Astrocyte (in vitro differentiated cells and primary cell): ENCODE measurements at regions not wholly inside any gene's neighbourhood (a gene's known extent, or its start where the extent isn't known, plus 50 kb on each side); places are given as distances from the start of the nearest gene placed in this dataset.

Experiments
- DNase-seq: peaks from one replicate; pipeline ENCODE4 v3.0.0-alpha.2; 2010; ENCODE audit warnings: low read depth
- FAIRE-seq: peaks from 2 replicates; lab custom pipeline; 2011; peaks lifted over from hg19 to GRCh38; lab: Jason Lieb, UNC
- H2AFZ ChIP-seq: 2 replicates; pipeline ENCODE4 v1.6.0; 2012; ENCODE audit warnings: low read depth, low read length, inconsistent platforms
- H3K27ac ChIP-seq: 2 replicates; pipeline ENCODE4 v1.5.1; 2011; ENCODE audit warnings: low read depth, low read length, inconsistent platforms
- H3K27me3 ChIP-seq: 2 replicates; pipeline ENCODE4 v1.6.0; 2011; ENCODE audit warnings: low read length, inconsistent platforms; ENCODE audit not compliant: insufficient read depth
- H3K36me3 ChIP-seq: 2 replicates; pipeline ENCODE4 v1.5.1; 2011; ENCODE audit warnings: low read length, inconsistent platforms; ENCODE audit not compliant: insufficient read depth
- H3K4me1 ChIP-seq: 2 replicates; pipeline ENCODE4 v1.5.1; 2011; ENCODE audit warnings: low read length, inconsistent platforms; ENCODE audit not compliant: insufficient read depth
- H3K4me2 ChIP-seq: 2 replicates; pipeline ENCODE4 v1.6.0; 2012; ENCODE audit warnings: low read length, inconsistent platforms
- H3K4me3 ChIP-seq: 2 replicates; pipeline ENCODE4 v1.5.1; 2011; ENCODE audit warnings: low read depth, mild to moderate bottlenecking, low read length, inconsistent platforms; ENCODE audit not compliant: insufficient read depth
- H3K79me2 ChIP-seq: 2 replicates; pipeline ENCODE4 v1.6.0; 2012; ENCODE audit warnings: mild to moderate bottlenecking, low read length, inconsistent platforms; ENCODE audit not compliant: insufficient read depth
- H3K9ac ChIP-seq: 2 replicates; pipeline ENCODE4 v1.6.0; 2012; ENCODE audit warnings: mild to moderate bottlenecking, low read length, inconsistent platforms
- H3K9me3 ChIP-seq: 2 replicates; pipeline ENCODE4 v1.5.1; 2012; ENCODE audit warnings: low read depth, mild to moderate bottlenecking, low read length, inconsistent platforms; ENCODE audit not compliant: insufficient read depth
- H4K20me1 ChIP-seq: 2 replicates; pipeline ENCODE4 v1.6.0; 2012; ENCODE audit warnings: low read length, inconsistent platforms; ENCODE audit not compliant: insufficient read depth
- H3K27ac Mint-ChIP-seq: one replicate; pipeline ENCODE4 v1.8.0; 2021; ENCODE audit warnings: mild to moderate bottlenecking, mixed read lengths; ENCODE audit not compliant: unreplicated experiment
- H3K27me3 Mint-ChIP-seq: one replicate; pipeline ENCODE4 v1.8.0; 2021; ENCODE audit warnings: low read depth, mixed read lengths; ENCODE audit not compliant: unreplicated experiment
- H3K36me3 Mint-ChIP-seq: one replicate; pipeline ENCODE4 v1.8.0; 2021; ENCODE audit warnings: low read depth, mixed read lengths; ENCODE audit not compliant: unreplicated experiment
- H3K4me1 Mint-ChIP-seq: one replicate; pipeline ENCODE4 v1.8.0; 2021; ENCODE audit warnings: low read depth, mixed read lengths; ENCODE audit not compliant: unreplicated experiment
- H3K4me3 Mint-ChIP-seq: one replicate; pipeline ENCODE4 v1.8.0; 2021; ENCODE audit warnings: mild to moderate bottlenecking, moderate library complexity, mixed read lengths; ENCODE audit not compliant: unreplicated experiment
- H3K9me3 Mint-ChIP-seq: one replicate; pipeline ENCODE4 v1.8.0; 2021; ENCODE audit warnings: mild to moderate bottlenecking, mixed read lengths; ENCODE audit not compliant: unreplicated experiment
- CTCF ChIP-seq: IDR thresholded peaks from 2 replicates; pipeline ENCODE4 v1.5.1; 2011; ENCODE audit warnings: low read depth, mild to moderate bottlenecking, inconsistent platforms, low read length, moderate library complexity; ENCODE audit not compliant: insufficient read depth
- EZH2 ChIP-seq: IDR thresholded peaks from 2 replicates; pipeline ENCODE4 v1.6.1; 2012; ENCODE audit warnings: mild to moderate bottlenecking, low read length, inconsistent platforms; ENCODE audit not compliant: insufficient read depth

DNA sequence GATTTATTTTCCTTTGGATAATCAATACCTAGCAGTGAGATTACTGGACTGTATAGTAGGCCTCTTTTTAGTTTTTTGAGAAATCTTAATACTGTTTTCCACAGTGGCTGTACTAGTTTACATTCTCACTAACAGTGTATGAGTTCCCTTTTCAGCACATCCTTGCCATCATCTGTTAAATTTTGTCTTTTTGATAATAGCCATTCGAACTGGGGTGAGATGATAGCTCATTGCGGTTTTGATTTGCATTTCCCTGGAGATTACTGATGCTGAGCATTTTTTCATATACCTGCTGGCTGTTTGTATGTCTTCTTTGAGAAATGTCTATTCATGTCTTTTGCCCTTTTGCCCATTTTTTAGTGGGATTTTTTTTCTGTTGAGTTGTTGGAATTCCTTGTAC lies 210.8 kb downstream of the CGGBP1 start:
- Mint-ChIP-seq H3K9me3 (no peaks in the 10 kb centered on the region), H3K27ac (no peak overlapping the region)
- no peak for FAIRE-seq

GRCh38 chr3:87837076-87837475 lies 221.7 kb downstream of the CGGBP1 start:
- Histone ChIP-seq H3K4me3 (no peak overlapping the region), H3K36me3 (no peaks in the 10 kb centered on the region), H3K9me3 (peaks cover 3% of the 10 kb centered on the region), H3K9ac (no peak overlapping the region), H3K79me2 (no peaks in the 10 kb centered on the region), H3K27ac (no peak overlapping the region), H2AFZ (no peak overlapping the region), H3K4me2 (no peak overlapping the region), H3K27me3 (no peaks in the 10 kb centered on the region), H3K4me1 (no peaks in the 10 kb centered on the region), H4K20me1 (no peaks in the 10 kb centered on the region)
- H3K27me3 Mint-ChIP-seq = no peaks in the 10 kb centered on the region
- no peak for TF ChIP-seq EZH2
- TF ChIP-seq CTCF = no peak
- no peaks in the 10 kb centered on the region for H3K9me3 Mint-ChIP-seq
- no peak for FAIRE-seq
- no peak for DNase-seq
- no peak overlapping the region for H3K4me3 Mint-ChIP-seq
- no peaks in the 10 kb centered on the region for H3K4me1 Mint-ChIP-seq
- H3K27ac Mint-ChIP-seq = no peak overlapping the region
- H3K36me3 Mint-ChIP-seq = no peaks in the 10 kb centered on the region

More for the DNA sequence above, 210.8 kb downstream of the CGGBP1 start:
- Histone ChIP-seq H3K79me2 (no peaks in the 10 kb centered on the region), H3K9me3 (no peaks in the 10 kb centered on the region), H2AFZ (no peak overlapping the region), H3K27ac (no peak overlapping the region), H3K27me3 (no peaks in the 10 kb centered on the region), H3K9ac (no peak overlapping the region), H3K4me2 (no peak overlapping the region), H3K36me3 (no peaks in the 10 kb centered on the region), H3K4me1 (no peaks in the 10 kb centered on the region), H3K4me3 (no peak overlapping the region), H4K20me1 (no peaks in the 10 kb centered on the region)
- Mint-ChIP-seq H3K4me3 (no peak overlapping the region), H3K27me3 (no peaks in the 10 kb centered on the region), H3K36me3 (no peaks in the 10 kb centered on the region), H3K4me1 (no peaks in the 10 kb centered on the region)
- no peak for DNase-seq
- no peak for TF ChIP-seq EZH2
- no peak for TF ChIP-seq CTCF

- no peak overlapping the region for H3K4me3 Mint-ChIP-seq
- Histone ChIP-seq H2AFZ (no peak overlapping the region), H3K27me3 (no peaks in the 10 kb centered on the region), H3K4me2 (no peak overlapping the region), H3K79me2 (no peaks in the 10 kb centered on the region), H3K9me3 (peaks cover 3% of the 10 kb centered on the region), H3K4me1 (no peaks in the 10 kb centered on the region), H3K27ac (no peak overlapping the region), H3K9ac (no peak overlapping the region), H4K20me1 (no peaks in the 10 kb centered on the region), H3K4me3 (no peak overlapping the region), H3K36me3 (no peaks in the 10 kb centered on the region)
- no peaks in the 10 kb centered on the region for H3K9me3 Mint-ChIP-seq
- H3K4me1 Mint-ChIP-seq = no peaks in the 10 kb centered on the region
- H3K36me3 Mint-ChIP-seq = no peaks in the 10 kb centered on the region
- TF ChIP-seq EZH2 (no peak), CTCF (no peak)
- FAIRE-seq (no peak), DNase-seq (no peak)
- no peaks in the 10 kb centered on the region for H3K27me3 Mint-ChIP-seq
- H3K27ac Mint-ChIP-seq = no peak overlapping the region
Observed at GRCh38 chr3:87836026-87836425, 222.8 kb downstream of the CGGBP1 start.
